Kidney (tissue), 13 donors: ENCODE measurements at regions not wholly inside any gene's neighbourhood (a gene's known extent, or its start where the extent isn't known, plus 50 kb on each side); places are given as distances from the start of the nearest gene placed in this dataset.

Experiments used
- DNase-seq, 5 donors: peaks; one replicate each; pipeline ENCODE4 v3.0.0-alpha.2; 2013 to 2020
- FAIRE-seq: peaks from 2 replicates; lab custom pipeline; 2012; peaks lifted over from hg19 to GRCh38; lab: Jason Lieb, UNC
- H3K27ac ChIP-seq, 2 donors: one replicate each; pipeline ENCODE4 v1.7.0; 2013; ENCODE audit warnings: low read depth in 2 of 2, low read length in 2 of 2, inconsistent platforms in 1 of 2
- H3K27me3 ChIP-seq: one replicate; pipeline ENCODE4 v1.7.1; 2013; ENCODE audit warnings: low read length, inconsistent platforms; ENCODE audit not compliant: control insufficient read depth, insufficient read depth
- H3K36me3 ChIP-seq, 3 donors: one replicate each; pipeline versions ENCODE4 v1.7.0 to v1.7.1; 2013; ENCODE audit warnings: low read length in 3 of 3, control low read depth in 1 of 3, inconsistent platforms in 1 of 3; ENCODE audit not compliant: insufficient read depth in 3 of 3, control insufficient read depth in 2 of 3
- H3K4me1 ChIP-seq, 3 donors: one replicate each; pipeline versions ENCODE4 v1.7.0 to v1.7.1; 2013; ENCODE audit warnings: low read length in 3 of 3, inconsistent platforms in 1 of 3, low read depth in 1 of 3; ENCODE audit not compliant: control insufficient read depth in 2 of 3, insufficient read depth in 2 of 3
- H3K4me3 ChIP-seq, 3 donors: one replicate each; pipeline versions ENCODE4 v1.7.0 to v1.8.1; 2013; ENCODE audit warnings: low read length in 3 of 3, control low read depth in 1 of 3, inconsistent platforms in 1 of 3
- H3K9ac ChIP-seq, 3 donors: one replicate each; pipeline versions ENCODE4 v1.7.0 to v1.7.1; 2013; ENCODE audit warnings: low read length in 3 of 3, control low read depth in 1 of 3, inconsistent platforms in 1 of 3
- H3K9me3 ChIP-seq, 3 donors: one replicate each; pipeline versions ENCODE4 v1.7.0 to v1.7.1; 2013; ENCODE audit warnings: low read length in 3 of 3, control low read depth in 1 of 3, inconsistent platforms in 1 of 3; ENCODE audit not compliant: control insufficient read depth in 2 of 3, insufficient read depth in 1 of 3
- intact Hi-C: fragments of 100-400 bp; cut with DNase I; formaldehyde crosslinking; loops from one replicate; pipeline ENCODE4 v1.11.1; 2022
- TF ChIP-seq, protein P1 (sequence below): IDR thresholded peaks from 3 replicates; pipeline ENCODE4 v1.5.1; 2012; ENCODE audit warnings: mild to moderate bottlenecking, moderate library complexity, borderline replicate concordance; ENCODE audit not compliant: insufficient read depth; ENCODE audit errors: extremely low read depth
- donor health status: control.
- donor health status: control.
- donor health status: control.
- donor health status: control.
- donor health status: control.
- donor health status: DM: yes; HTN: yes; CAD: no.
- donor health status: Normal renal cell carcinoma (clear cell type).

GRCh38 chr12:111230649-111231048 lies 138.2 kb downstream of the PHETA1 start:
- H3K9me3 ChIP-seq = peaks cover 0 to 2% (median 0%) of the 10 kb centered on the region in 3 donors
- H3K27me3 ChIP-seq = no peaks in the 10 kb centered on the region
- TF ChIP-seq, protein P1, sequence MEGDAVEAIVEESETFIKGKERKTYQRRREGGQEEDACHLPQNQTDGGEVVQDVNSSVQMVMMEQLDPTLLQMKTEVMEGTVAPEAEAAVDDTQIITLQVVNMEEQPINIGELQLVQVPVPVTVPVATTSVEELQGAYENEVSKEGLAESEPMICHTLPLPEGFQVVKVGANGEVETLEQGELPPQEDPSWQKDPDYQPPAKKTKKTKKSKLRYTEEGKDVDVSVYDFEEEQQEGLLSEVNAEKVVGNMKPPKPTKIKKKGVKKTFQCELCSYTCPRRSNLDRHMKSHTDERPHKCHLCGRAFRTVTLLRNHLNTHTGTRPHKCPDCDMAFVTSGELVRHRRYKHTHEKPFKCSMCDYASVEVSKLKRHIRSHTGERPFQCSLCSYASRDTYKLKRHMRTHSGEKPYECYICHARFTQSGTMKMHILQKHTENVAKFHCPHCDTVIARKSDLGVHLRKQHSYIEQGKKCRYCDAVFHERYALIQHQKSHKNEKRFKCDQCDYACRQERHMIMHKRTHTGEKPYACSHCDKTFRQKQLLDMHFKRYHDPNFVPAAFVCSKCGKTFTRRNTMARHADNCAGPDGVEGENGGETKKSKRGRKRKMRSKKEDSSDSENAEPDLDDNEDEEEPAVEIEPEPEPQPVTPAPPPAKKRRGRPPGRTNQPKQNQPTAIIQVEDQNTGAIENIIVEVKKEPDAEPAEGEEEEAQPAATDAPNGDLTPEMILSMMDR = no peak
- no peak overlapping the region for H3K27ac ChIP-seq
- no peaks in the 10 kb centered on the region for H3K4me1 ChIP-seq
- FAIRE-seq (no peak), DNase-seq (no peak)
- H3K4me3 ChIP-seq = no peak overlapping the region
- no peak overlapping the region for H3K9ac ChIP-seq
- intact Hi-C loops = no loop called here
- no peaks in the 10 kb centered on the region for H3K36me3 ChIP-seq

GRCh38 chr12:111228916-111229666 lies 139.8 kb downstream of the PHETA1 start:
- Histone ChIP-seq H3K36me3 (no peaks in the 10 kb centered on the region), H3K27ac (no peak overlapping the region), H3K9ac (no peak overlapping the region), H3K9me3 (no peaks in the 10 kb centered on the region), H3K4me3 (no peak overlapping the region), H3K4me1 (no peaks in the 10 kb centered on the region), H3K27me3 (no peaks in the 10 kb centered on the region)
- intact Hi-C loops = no loop called here
- FAIRE-seq (no peak), DNase-seq (no peak)
- TF ChIP-seq, protein P1 = no peak

DNA sequence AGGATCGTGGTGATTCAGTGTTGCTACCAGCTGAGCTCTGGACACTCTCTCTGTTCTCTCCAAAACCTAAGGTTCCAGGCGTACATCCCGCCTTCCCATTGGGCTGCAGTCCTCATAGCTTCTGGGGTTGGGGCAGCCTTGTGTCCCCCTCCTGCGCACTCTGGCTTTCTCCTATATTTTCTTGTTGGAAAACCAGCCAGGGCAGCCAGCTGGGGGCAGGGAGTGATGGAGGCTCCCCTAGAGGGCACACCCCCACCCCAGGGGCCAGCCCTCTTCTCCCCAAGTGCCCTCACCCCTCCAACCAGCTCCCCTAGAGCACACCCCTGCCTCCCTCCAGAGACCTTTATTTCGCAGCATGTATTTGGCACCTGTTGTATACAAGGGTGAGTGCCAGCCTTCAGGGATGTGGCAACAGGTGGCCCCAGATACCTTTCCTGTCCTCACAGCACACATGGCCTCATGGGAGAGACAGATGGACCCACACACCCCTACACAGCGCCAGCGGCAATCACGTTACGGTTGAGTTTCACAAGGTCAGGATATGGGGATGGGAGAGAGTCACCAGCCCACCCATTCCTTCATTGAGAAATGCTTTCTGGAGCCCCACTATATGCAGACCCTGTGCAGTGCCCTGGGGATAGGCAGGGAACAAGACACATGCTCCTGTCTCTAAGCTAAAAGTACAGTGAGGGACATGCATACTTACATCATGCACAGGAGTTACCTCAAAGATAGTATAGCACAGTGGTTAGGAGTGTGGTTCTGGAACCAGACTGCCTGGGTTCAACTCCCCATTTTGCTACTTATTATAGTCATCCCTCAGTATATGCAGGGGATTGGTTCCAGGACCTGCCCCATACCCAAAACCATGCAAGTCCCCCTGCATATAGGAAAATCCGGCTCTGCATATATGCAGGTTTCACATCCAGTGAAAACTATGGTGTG lies 141.1 kb downstream of the PHETA1 start:
- no peaks in the 10 kb centered on the region for H3K9me3 ChIP-seq
- no peak for DNase-seq
- no peak for FAIRE-seq
- H3K27me3 ChIP-seq = no peaks in the 10 kb centered on the region
- H3K36me3 ChIP-seq = no peaks in the 10 kb centered on the region
- intact Hi-C loops = no loop called here
- no peak overlapping the region for H3K9ac ChIP-seq
- H3K27ac ChIP-seq = no peak overlapping the region
- H3K4me1 ChIP-seq = no peaks in the 10 kb centered on the region
- no peak overlapping the region for H3K4me3 ChIP-seq
- TF ChIP-seq, protein P1 = no peak
